IMR-90 (cell line): ENCODE measurements at regions not wholly inside any gene's neighbourhood (a gene's known extent, or its start where the extent isn't known, plus 50 kb on each side); places are given as distances from the start of the nearest gene placed in this dataset.

ENCODE experiments used
- ATAC-seq: fragments of 200-7000 bp; cut with Tn5 transposase; 2 replicates; pipeline ENCODE4 v1.9.1; 2020; ENCODE audit warnings: low read depth, mild to moderate bottlenecking, moderate library complexity
- BruUV-seq: library from RNA; stranded (reverse); fragments of 400-500 nt; replicated peaks from 2 replicates; lab custom pipeline; 2021; lab: Mats Ljungman, UMichigan
- CTCF ChIA-PET: fragments of 300-600 bp; formaldehyde crosslinking; extraction: SDS; loops from one replicate; lab custom pipeline; 2021; ENCODE audit warnings: antibody characterized with exemption; lab: Yijun Ruan, JAX
- POLR2A ChIA-PET: fragments of 300-600 bp; sonication (Branson Sonifier 250); formaldehyde crosslinking; loops from one replicate; lab custom pipeline; 2022; ENCODE audit warnings: antibody characterized with exemption; ENCODE audit not compliant: unreplicated experiment; lab: Charles Lee
- DNase-seq: peaks from one replicate; pipeline ENCODE4 v3.0.0; 2013
- H2AFZ ChIP-seq: replicated peaks from 2 replicates; pipeline ENCODE3; 2013; ENCODE audit warnings: low read length, mild to moderate bottlenecking; ENCODE audit not compliant: poor library complexity
- H2AK5ac ChIP-seq: 2 replicates; pipeline ENCODE4 v1.6.1; 2013; ENCODE audit warnings: low read depth, low read length, inconsistent platforms
- H2AK9ac ChIP-seq: replicated peaks from 2 replicates; pipeline ENCODE3; 2013; ENCODE audit warnings: mild to moderate bottlenecking, low read depth, low read length, moderate library complexity; ENCODE audit not compliant: poor library complexity
- H2BK120ac ChIP-seq: 2 replicates; pipeline ENCODE4 v1.6.1; 2013; ENCODE audit warnings: low read depth, low read length, inconsistent platforms
- H2BK15ac ChIP-seq: 3 replicates; pipeline ENCODE4 v1.6.1; 2013; ENCODE audit warnings: low read depth, low read length, inconsistent platforms
- H2BK20ac ChIP-seq: 2 replicates; pipeline ENCODE4 v1.6.1; 2013; ENCODE audit warnings: low read depth, mild to moderate bottlenecking, inconsistent platforms, low read length, moderate library complexity
- H2BK5ac ChIP-seq: 2 replicates; pipeline ENCODE4 v1.6.1; 2013; ENCODE audit warnings: mild to moderate bottlenecking, low read depth, low read length, inconsistent platforms; ENCODE audit not compliant: poor library complexity, severe bottlenecking
- H3K14ac ChIP-seq: replicated peaks from 2 replicates; pipeline ENCODE4 v1.6.1; 2013; ENCODE audit warnings: low read depth, low read length, inconsistent platforms
- H3K18ac ChIP-seq: 2 replicates; pipeline ENCODE4 v1.6.1; 2013; ENCODE audit warnings: low read depth, low read length, control low read depth
- H3K23ac ChIP-seq: 2 replicates; pipeline ENCODE4 v1.6.1; 2013; ENCODE audit warnings: low read depth, low read length, inconsistent platforms
- H3K27ac ChIP-seq: 2 replicates; pipeline ENCODE4 v1.5.1; 2013; ENCODE audit warnings: mild to moderate bottlenecking, control low read depth, low read length; ENCODE audit not compliant: insufficient read depth
- H3K27me3 ChIP-seq: 2 replicates; pipeline ENCODE4 v1.6.1; 2013; ENCODE audit warnings: low read length; ENCODE audit not compliant: control insufficient read depth, insufficient read depth
- H3K36me3 ChIP-seq: 2 replicates; pipeline ENCODE4 v1.6.1; 2013; ENCODE audit warnings: low read length, mixed read lengths; ENCODE audit not compliant: control insufficient read depth, insufficient read depth
- H3K4ac ChIP-seq: 2 replicates; pipeline ENCODE4 v1.6.1; 2013; ENCODE audit warnings: low read depth, low read length, inconsistent platforms
- H3K4me1 ChIP-seq: 2 replicates; pipeline ENCODE4 v1.6.1; 2013; ENCODE audit warnings: low read length, mixed read lengths; ENCODE audit not compliant: control insufficient read depth, insufficient read depth
- H3K4me2 ChIP-seq: 2 replicates; pipeline ENCODE4 v1.6.1; 2013; ENCODE audit warnings: low read depth, mild to moderate bottlenecking, control low read depth, low read length, moderate library complexity
- H3K4me3 ChIP-seq: 2 replicates; pipeline ENCODE4 v1.5.1; 2013; ENCODE audit warnings: low read depth, mild to moderate bottlenecking, control low read depth, low read length, moderate library complexity; ENCODE audit not compliant: insufficient read depth
- H3K56ac ChIP-seq: 2 replicates; pipeline ENCODE4 v1.6.1; 2013; ENCODE audit warnings: low read length, inconsistent platforms; ENCODE audit not compliant: insufficient read depth; ENCODE audit errors: extremely low read depth
- H3K79me1 ChIP-seq, 2 experiments: 2 replicates each; pipeline ENCODE4 v1.6.1; 2013; ENCODE audit warnings: low read length in 2 of 2, inconsistent platforms in 1 of 2, low read depth in 1 of 2
- H3K9ac ChIP-seq: 2 replicates; pipeline ENCODE4 v1.6.1; 2013; ENCODE audit warnings: low read depth, low read length, control low read depth
- H3K9me1 ChIP-seq: 2 replicates; pipeline ENCODE4 v1.6.1; 2013; ENCODE audit warnings: low read length, inconsistent platforms; ENCODE audit not compliant: insufficient read depth
- H3K9me3 ChIP-seq: 2 replicates; pipeline ENCODE4 v1.6.1; 2013; ENCODE audit warnings: low read length; ENCODE audit not compliant: control insufficient read depth, insufficient read depth
- H4K20me1 ChIP-seq: 2 replicates; pipeline ENCODE4 v1.6.1; 2013; ENCODE audit warnings: low read length, inconsistent platforms; ENCODE audit not compliant: insufficient read depth
- H4K5ac ChIP-seq: 2 replicates; pipeline ENCODE4 v1.6.1; 2013; ENCODE audit warnings: mild to moderate bottlenecking, low read depth, low read length, control low read depth
- H4K8ac ChIP-seq, 2 experiments: 2 replicates each; pipeline ENCODE4 v1.6.1; 2013; ENCODE audit warnings: low read depth in 2 of 2, low read length in 2 of 2, control low read depth in 1 of 2, inconsistent platforms in 1 of 2
- H4K91ac ChIP-seq: 2 replicates; pipeline ENCODE4 v1.6.1; 2013; ENCODE audit warnings: low read depth, low read length, inconsistent platforms; ENCODE audit not compliant: insufficient read depth
- BHLHE40 ChIP-seq: fragments of 150-350 bp; IDR thresholded peaks from 2 replicates; pipeline ENCODE4 v1.6.1; 2016; ENCODE audit warnings: mild to moderate bottlenecking, low read depth, low read length
- CEBPB ChIP-seq: IDR thresholded peaks from 2 replicates; pipeline ENCODE4 v1.6.1; 2012; ENCODE audit warnings: low read depth, low read length, improper control_type of control experiment
- CHD1 ChIP-seq: IDR thresholded peaks from 2 replicates; pipeline ENCODE4 v1.6.1; 2012; ENCODE audit warnings: low read depth, low read length, improper control_type of control experiment
- FOS ChIP-seq: fragments of 150-350 bp; IDR thresholded peaks from 2 replicates; pipeline ENCODE4 v1.6.1; 2016; ENCODE audit warnings: low read depth, low read length
- MAFK ChIP-seq: IDR thresholded peaks from 2 replicates; pipeline ENCODE4 v1.6.1; 2012; ENCODE audit warnings: low read depth, low read length, improper control_type of control experiment
- MAZ ChIP-seq: IDR thresholded peaks from 2 replicates; pipeline ENCODE4 v1.6.1; 2012; ENCODE audit warnings: low read depth, mild to moderate bottlenecking, low read length, improper control_type of control experiment, moderate library complexity, borderline replicate concordance
- MXI1 ChIP-seq: IDR thresholded peaks from 2 replicates; pipeline ENCODE4 v1.6.1; 2012; ENCODE audit warnings: low read depth, mild to moderate bottlenecking, low read length, moderate library complexity, borderline replicate concordance
- NFE2L2 ChIP-seq: fragments of 150-350 bp; IDR thresholded peaks from 2 replicates; pipeline ENCODE4 v1.6.1; 2016; ENCODE audit warnings: low read depth, mild to moderate bottlenecking, low read length
- POLR2A ChIP-seq: IDR thresholded peaks from 2 replicates; pipeline ENCODE4 v1.6.1; 2012; ENCODE audit warnings: mild to moderate bottlenecking, low read depth, low read length
- RAD21 ChIP-seq: IDR thresholded peaks from 2 replicates; pipeline ENCODE4 v1.6.1; 2012; ENCODE audit warnings: low read length, improper control_type of control experiment
- RCOR1 ChIP-seq: IDR thresholded peaks from 2 replicates; pipeline ENCODE4 v1.6.1; 2012; ENCODE audit warnings: mild to moderate bottlenecking, low read length, improper control_type of control experiment; ENCODE audit not compliant: insufficient replicate concordance
- RFX5 ChIP-seq: IDR thresholded peaks from 2 replicates; pipeline ENCODE4 v1.8.0; 2012; ENCODE audit warnings: low read depth, mild to moderate bottlenecking, low read length, moderate library complexity
- SMC3 ChIP-seq: fragments of 150-350 bp; IDR thresholded peaks from 2 replicates; pipeline ENCODE4 v1.6.1; 2016; ENCODE audit warnings: low read depth, mild to moderate bottlenecking, antibody characterized with exemption, low read length, moderate library complexity
- WGBS, 2 experiments: methylation state at CpG; one replicate each; pipeline versions ENCODE4 v1.1.5 to v1.1.7; 2013; ENCODE audit warnings: missing lambda C conversion rate in 2 of 2; ENCODE audit not compliant: insufficient read length in 1 of 2; ENCODE audit errors: extremely low coverage in 2 of 2; 5-methylcytosine and 5-hydroxymethylcytosine counted together
- dilution Hi-C: fragments of 300-500 bp; cut with HindIII; formaldehyde crosslinking; loops from one replicate; pipeline ENCODE4 v1.14.3; 2018; ENCODE audit warnings: low sequenced_read_pairs; ENCODE audit not compliant: unreplicated experiment
- in situ Hi-C: fragments of 300-500 bp; cut with MboI; formaldehyde crosslinking; loops from 3 replicates; pipeline ENCODE4 v1.14.3; 2019; ENCODE audit warnings: low sequenced_read_pairs, inconsistent platforms, mixed read lengths
- intact Hi-C: fragments of 100-400 bp; cut with micrococcal nuclease; formaldehyde crosslinking; loops from 2 replicates; pipeline ENCODE4 v1.10.0; 2022
- TF ChIP-seq, protein P1 (sequence below): conservative IDR thresholded peaks from 2 replicates; pipeline ENCODE4 v1.5.1; 2012; ENCODE audit warnings: mild to moderate bottlenecking, low read depth, low read length, improper control_type of control experiment
- TF ChIP-seq, protein P2 (sequence below): fragments of 150-350 bp; IDR thresholded peaks from 2 replicates; pipeline ENCODE4 v1.6.1; 2016; ENCODE audit warnings: low read depth, mild to moderate bottlenecking, low read length, moderate library complexity, borderline replicate concordance
- TF ChIP-seq, protein P3 (sequence below): fragments of 150-350 bp; IDR thresholded peaks from 2 replicates; pipeline ENCODE4 v1.6.1; 2017; ENCODE audit warnings: mild to moderate bottlenecking, antibody characterized with exemption, low read length, low read depth

DNA sequence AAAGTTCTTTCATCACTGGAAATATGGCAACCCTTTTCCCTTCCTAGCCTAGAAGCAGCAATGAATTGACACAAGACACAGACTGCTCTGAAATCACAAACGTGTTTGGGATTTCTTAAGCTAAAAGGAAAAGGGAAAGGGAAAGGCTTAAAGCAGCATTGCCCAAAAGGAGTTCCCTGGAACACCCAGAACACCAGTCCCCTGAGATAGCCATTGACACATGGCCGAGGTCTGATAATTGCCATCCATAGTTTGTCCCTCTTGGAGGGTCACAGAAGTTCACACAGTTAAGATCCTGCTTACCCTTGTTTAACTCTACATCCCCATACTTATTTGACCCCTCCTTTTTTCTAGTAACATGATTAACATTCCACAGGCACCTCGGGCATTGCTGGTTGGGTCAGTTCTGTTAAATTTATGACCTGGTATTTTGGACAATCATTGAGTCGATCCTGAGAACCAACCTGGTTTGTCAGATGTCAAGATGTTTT, 72.9 kb downstream of the ZNF281 start:
- TF ChIP-seq RAD21, result no peak
- no peak for TF ChIP-seq POLR2A
- TF ChIP-seq, protein P1, sequence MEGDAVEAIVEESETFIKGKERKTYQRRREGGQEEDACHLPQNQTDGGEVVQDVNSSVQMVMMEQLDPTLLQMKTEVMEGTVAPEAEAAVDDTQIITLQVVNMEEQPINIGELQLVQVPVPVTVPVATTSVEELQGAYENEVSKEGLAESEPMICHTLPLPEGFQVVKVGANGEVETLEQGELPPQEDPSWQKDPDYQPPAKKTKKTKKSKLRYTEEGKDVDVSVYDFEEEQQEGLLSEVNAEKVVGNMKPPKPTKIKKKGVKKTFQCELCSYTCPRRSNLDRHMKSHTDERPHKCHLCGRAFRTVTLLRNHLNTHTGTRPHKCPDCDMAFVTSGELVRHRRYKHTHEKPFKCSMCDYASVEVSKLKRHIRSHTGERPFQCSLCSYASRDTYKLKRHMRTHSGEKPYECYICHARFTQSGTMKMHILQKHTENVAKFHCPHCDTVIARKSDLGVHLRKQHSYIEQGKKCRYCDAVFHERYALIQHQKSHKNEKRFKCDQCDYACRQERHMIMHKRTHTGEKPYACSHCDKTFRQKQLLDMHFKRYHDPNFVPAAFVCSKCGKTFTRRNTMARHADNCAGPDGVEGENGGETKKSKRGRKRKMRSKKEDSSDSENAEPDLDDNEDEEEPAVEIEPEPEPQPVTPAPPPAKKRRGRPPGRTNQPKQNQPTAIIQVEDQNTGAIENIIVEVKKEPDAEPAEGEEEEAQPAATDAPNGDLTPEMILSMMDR, result no peak
- TF ChIP-seq, protein P2, sequence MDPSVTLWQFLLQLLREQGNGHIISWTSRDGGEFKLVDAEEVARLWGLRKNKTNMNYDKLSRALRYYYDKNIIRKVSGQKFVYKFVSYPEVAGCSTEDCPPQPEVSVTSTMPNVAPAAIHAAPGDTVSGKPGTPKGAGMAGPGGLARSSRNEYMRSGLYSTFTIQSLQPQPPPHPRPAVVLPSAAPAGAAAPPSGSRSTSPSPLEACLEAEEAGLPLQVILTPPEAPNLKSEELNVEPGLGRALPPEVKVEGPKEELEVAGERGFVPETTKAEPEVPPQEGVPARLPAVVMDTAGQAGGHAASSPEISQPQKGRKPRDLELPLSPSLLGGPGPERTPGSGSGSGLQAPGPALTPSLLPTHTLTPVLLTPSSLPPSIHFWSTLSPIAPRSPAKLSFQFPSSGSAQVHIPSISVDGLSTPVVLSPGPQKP, result no peak
- no peak for TF ChIP-seq CEBPB
- TF ChIP-seq NFE2L2, result no peak
- no peak for TF ChIP-seq MAZ
- TF ChIP-seq RFX5, result no peak
- TF ChIP-seq BHLHE40, result no peak
- TF ChIP-seq CHD1, result no peak
- TF ChIP-seq FOS, result no peak
- no peak for TF ChIP-seq RCOR1
- TF ChIP-seq, protein P3, sequence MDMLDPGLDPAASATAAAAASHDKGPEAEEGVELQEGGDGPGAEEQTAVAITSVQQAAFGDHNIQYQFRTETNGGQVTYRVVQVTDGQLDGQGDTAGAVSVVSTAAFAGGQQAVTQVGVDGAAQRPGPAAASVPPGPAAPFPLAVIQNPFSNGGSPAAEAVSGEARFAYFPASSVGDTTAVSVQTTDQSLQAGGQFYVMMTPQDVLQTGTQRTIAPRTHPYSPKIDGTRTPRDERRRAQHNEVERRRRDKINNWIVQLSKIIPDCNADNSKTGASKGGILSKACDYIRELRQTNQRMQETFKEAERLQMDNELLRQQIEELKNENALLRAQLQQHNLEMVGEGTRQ, result no peak
- TF ChIP-seq MXI1, result no peak
- no peak for TF ChIP-seq SMC3
- TF ChIP-seq MAFK, result no peak
- Histone ChIP-seq H2BK20ac (peak overlapping the region; percentile 69), H3K23ac (peak overlapping the region; percentile 20), H2AK5ac (peak overlapping the region; percentile 75), H4K91ac (peak overlapping the region; percentile 48), H3K14ac (peak overlapping the region; percentile 28), H3K9me3 (no peaks in the 10 kb centered on the region), H2AK9ac (no peak overlapping the region), H2BK15ac (peak overlapping the region; percentile 79), H3K36me3 (no peaks in the 10 kb centered on the region), H4K20me1 (no peaks in the 10 kb centered on the region), H3K56ac (peak overlapping the region; percentile 19; the same call in 1 of the 2 replicates), H4K5ac (peak overlapping the region; percentile 90), H2BK5ac (peak overlapping the region; percentile 76), H3K9ac (peak overlapping the region; percentile 63), H4K8ac (peak overlapping the region; percentile 39 to 46), H3K4me2 (peak overlapping the region; percentile 21), H3K79me1 (no peaks in the 10 kb centered on the region), H2BK120ac (peak overlapping the region; percentile 84), H3K27ac (peak overlapping the region; percentile 85), H3K27me3 (no peaks in the 10 kb centered on the region), H3K9me1 (peaks cover 3% of the 10 kb centered on the region), H3K4me1 (peaks cover 24% of the 10 kb centered on the region), H3K4ac (peak overlapping the region; percentile 32), H3K4me3 (no peak overlapping the region), H2AFZ (peak overlapping the region; percentile 11), H3K18ac (peak overlapping the region; percentile 99)
- in situ Hi-C loops, result no loop called here
- ATAC-seq (peak; percentile 25), DNase-seq (no peak)
- dilution Hi-C loops, result no loop called here
- POLR2A ChIA-PET, result no interaction called here
- CTCF ChIA-PET, result no interaction called here
- BruUV-seq, result no TSS peak
- no CpG with 5 or more reads among the region's 4 CpGs for WGBS, 2 experiments
- intact Hi-C loops, result loop anchor here (1.0 kb wide), 1 partner anchor 79 kb away; no protein-coding TSS in a partner anchor
